NCI-H510A treated with DMSO at 0.1 percent for 48 hours (cell line): ENCODE measurements at regions not wholly inside any gene's neighbourhood (a gene's known extent, or its start where the extent isn't known, plus 50 kb on each side); places are given as distances from the start of the nearest gene placed in this dataset.
"Not testable (repeated sequence)": the region's sequence is repeated elsewhere in the genome, so short reads cannot be mapped to it uniquely, and the experiment has no call there.

ENCODE experiments used
- DNase-seq: peaks from one replicate; lab custom pipeline; 2025; lab: John Stamatoyannopoulos, UW

DNA sequence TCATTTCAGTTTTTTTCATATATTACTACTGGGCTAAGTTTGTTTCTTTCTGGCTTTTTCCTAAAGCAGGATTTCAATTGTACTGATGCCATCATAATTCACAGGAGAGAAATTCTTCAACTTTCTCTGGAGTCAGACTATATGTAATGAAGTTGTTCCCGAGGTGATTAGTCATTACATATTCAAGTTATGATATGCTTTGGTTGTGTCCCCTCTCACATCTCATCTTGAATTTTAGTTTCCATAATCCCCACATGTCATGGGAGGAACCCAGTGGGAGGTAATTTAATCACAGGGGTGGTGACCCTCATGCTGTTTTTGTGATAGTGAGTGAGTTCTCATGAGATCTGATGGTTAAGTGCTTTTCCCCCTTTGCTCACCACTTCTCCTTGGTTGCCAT lies 227.5 kb upstream of the LRIG3 start:
- no peak for DNase-seq

DNA sequence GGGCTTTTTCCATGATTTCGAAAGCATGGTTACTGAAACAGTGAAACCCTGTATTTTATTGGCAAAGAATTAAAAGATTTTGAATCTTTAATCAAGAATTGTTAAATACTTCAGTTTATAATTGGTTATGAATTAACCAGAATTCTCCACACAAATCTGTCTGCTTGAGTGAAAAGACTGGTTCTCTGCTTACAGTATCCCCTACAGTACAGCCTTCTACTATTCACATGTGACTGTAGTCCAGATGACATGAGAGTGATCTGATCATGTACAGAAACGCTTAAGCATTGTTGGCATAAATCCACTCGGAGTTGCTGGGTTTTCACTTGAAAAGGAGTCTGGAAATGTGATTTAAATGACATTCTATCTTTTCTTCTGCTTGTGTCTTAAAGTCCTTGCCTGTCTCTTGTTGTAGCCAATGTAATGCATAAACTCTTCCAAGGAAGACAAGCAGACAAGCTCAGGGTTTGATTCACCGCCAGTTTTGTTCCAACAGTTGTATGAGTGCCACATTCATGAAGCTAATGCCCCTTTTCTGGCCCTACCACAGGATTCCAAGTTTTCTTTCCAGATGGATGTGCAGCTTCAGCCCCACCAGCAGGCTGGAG lies 222.0 kb upstream of the LRIG3 start:
- no peak for DNase-seq

DNA sequence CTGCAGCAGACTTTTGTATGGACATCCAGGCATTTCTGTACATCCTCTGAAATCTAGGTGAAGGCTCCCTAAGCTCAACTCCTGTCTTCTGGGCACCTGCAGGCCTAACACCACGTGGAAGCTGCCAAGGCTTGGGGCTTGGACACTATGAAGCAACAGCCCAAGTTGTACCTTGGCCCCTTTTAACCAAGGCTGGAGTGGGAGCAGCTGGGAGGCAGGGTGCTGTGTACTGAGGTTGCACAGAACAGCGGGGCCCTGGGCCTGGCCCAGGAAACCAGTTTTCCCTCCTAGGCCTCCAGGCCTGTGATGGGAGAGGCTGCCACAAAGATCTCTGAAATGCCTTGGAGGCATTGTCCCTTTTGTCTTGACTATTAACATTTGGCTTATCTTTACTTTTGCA lies 214.4 kb upstream of the LRIG3 start:
- no peak for DNase-seq

DNA sequence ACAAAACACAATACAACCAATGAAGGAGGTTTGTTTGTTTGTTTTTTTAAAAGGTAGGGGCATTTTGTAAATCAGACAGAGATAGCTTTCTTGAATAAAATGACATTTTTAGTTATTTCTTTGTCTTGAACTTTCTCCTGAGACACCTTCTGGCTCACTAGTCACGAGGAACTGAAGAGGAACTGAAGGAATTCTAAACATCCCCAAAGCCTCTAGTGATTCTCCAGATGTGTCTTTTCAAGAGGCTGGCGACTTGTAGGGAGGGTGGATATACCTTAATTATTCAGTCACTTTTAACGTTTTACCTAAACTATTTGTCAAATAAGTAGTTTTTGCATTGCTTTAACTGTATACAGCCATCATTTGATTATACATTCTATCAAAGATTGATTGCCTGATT lies 211.2 kb upstream of the LRIG3 start:
- no peak for DNase-seq

DNA sequence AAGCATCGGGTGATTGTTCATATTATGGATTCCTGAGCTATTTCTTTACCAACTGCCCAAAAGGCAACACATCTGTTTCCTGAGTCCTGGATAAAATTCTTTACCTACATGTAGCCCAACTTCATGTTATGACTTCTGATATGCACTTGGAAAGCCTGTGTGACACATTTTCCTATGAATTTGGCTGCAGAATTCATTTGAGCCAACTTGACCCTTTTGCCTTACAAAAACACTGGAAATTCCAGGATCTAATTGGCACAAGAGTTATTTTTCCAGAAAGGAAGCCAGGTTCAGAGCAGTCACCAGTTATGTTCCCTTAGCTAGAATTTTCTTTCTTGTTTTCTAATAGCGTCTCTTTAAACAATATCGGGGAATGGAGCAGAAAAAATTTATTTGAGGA lies 202.5 kb upstream of the LRIG3 start:
- DNase-seq = no peak

DNA sequence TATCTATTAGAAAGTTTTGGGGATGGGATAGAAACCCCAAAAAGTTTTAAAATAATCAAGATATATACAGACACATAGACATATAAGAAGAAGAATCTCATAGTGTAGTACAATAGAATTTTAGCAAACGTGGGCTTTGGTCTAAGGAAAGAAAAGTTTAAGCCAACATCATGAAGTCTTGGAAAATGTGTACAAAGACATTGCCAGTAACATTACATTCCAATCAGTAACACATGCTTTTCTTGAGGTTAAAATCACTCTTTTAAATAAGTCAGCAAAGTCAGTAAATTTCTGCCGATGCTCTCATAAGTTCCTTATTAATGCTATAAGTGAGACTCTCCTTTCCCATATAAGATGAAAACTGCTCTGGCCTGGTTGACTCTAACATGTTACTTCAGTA lies 201.1 kb upstream of the LRIG3 start:
- DNase-seq = no peak

DNA sequence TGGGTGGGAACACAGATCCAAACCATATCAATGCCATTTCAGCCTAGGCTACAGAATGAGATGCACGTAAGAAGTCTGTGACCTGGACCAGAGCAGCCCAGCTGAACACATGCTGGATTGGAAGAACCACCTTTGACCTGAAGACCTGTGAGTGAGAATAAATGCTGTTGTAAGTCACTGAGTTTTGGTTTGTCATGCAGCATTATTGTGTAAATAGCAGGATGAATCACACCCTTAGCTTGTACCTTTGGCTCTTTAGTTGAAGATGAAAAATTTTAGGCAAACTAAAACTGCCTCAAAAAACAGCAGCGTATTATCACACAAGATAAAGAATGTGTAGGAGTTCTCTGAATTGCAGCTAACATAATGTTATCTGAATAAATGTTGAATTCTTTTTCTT lies 199.4 kb upstream of the LRIG3 start:
- DNase-seq = no peak

DNA sequence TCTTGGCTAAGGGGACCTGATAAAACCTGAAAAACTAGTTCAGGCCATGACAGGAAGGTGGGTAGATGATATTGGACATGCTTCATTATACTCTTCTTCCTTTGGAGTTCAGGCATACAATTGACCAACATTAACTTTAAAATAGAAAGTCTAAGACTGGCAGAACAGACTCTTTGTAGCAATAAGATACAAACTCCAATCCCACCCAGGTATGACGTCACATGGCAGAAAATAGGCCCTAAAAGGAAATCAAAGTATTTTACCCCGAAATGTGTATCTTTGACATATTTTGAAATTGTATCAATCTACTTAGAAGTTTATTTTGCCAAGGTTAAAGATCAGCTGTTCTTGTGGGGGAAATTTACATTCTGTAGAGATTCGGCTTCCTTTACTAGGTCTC lies 198.1 kb upstream of the LRIG3 start:
- DNase-seq = no peak

DNA sequence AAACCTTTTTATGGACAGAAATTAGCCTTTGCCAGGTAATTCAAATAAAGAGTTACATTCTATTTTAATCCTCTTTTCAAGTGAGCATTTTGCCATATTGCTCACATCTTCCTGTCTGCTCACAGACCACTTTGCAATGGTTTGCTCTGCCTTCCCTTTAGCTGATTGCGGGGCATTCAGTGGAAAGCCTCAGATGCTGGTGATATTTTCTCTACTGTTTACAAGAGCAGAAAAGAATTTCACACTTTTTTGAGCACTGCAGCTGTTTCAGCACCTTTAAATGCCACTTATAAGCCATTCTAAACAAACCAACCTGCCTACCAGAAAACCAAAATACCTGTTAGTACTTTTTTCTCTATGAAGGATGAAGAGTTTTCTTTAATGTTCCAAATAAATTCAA lies 195.7 kb upstream of the LRIG3 start:
- no peak for DNase-seq

DNA sequence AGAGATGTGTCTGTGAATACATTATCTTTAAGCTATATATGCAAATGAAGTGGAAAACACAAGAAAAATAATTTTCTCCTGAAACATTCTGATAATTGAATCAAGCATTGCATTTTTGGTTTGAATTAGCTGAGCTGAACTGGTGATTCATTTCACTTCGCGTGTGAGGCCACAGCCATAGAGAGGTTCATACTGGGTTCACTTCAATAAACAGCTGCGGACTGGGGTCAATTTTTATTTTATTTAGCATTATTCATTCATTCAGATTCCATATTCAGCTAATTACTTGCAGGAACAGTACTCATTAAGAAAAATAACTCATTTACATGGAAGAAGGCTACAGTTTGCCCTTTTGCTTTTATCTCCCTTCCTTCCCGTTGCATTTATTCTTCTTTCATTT lies 195.2 kb upstream of the LRIG3 start:
- no peak for DNase-seq

DNA sequence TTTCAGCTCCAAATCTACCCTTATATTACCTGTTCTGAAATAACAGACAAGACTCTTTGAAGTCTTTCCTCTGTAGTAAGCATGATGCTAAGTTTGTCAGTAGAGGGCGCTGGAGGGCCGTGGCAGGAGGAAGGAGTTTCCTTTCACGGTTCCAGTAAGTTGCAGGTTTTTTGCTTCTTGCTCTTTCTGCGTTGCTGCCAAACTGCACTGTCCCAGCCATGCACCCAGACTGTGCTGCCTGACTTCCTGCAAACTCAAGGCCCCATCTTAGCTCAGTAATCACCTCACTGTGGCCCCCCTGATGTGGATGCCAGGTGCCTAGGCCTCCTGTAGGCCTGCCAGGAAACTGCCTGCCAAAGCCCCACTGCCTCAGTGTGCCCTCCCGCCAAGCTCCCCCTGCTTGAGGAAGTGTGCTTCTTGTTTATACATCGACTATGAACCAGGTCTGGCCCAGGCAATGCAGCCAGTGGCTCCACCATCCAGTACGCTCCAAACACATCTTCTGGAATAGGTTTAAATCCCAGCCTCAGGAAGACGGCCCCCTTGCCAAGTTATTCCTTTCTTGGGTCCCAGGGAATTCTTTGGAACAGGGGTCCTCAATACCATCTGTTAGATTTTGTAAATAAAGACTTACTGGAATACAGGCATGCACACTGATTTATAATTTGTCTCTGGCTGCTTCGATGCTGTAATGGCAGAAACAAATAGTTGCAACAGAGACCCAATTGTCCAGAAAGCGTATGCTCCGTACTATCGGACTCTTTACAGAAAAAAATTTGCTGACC lies 193.7 kb upstream of the LRIG3 start:
- peak; percentile 50 for DNase-seq

DNA sequence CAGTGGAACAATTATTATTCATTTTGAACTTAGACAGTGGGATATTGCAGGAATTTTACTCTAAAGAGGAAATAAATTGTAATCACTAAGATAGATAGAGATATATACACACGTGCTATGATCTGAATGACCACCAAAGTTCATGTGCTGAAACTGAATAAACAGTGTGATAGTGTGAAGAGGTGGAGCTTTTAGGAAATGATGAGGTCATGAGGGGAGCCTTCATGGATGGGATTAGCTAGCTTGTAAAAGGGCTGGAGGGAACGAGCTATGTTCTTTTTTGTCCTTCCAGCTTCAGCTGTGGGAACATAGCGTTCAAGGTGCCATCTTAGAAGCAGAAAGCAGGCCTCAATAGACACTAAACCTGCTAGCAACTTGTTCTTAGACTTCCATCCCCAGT lies 191.5 kb upstream of the LRIG3 start:
- no peak for DNase-seq

DNA sequence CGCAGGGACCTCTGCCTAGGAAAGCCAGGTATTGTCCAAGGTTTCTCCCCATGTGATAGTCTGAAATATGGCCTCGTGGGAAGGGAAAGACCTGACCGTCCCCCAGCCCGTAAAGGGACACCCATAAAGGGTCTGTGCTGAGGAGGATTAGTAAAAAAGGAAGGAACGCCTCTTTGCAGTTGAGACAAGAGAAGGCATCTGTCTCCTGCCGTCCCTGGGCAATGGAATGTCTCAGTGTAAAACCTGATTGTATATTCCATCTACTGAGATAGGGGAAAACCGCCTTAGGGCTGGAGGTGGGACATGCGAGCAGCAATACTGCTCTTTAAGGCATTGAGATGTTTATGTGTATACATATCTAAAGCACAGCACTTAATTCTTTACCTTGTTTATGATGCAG lies 188.2 kb upstream of the LRIG3 start:
- DNase-seq = not testable (repeated sequence)

DNA sequence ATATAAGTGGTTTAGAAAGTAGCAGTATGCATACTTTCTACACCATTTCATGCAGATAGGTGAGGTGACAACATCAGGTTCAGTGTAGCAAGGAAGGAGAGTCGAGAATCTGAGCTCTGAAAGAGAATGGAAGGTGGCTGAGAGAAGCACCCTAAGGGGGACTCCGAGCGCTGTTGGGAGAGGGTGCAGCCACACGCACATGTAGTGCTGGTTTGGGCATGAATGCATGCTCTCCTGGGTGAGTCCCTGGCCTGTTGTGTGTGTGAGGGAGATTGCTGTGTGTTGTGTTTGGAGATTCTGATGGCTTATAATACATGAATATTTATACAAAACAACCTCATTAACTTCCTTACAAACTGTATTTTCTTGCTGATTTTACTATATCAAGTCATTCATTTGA lies 180.3 kb upstream of the LRIG3 start:
- DNase-seq = no peak

DNA sequence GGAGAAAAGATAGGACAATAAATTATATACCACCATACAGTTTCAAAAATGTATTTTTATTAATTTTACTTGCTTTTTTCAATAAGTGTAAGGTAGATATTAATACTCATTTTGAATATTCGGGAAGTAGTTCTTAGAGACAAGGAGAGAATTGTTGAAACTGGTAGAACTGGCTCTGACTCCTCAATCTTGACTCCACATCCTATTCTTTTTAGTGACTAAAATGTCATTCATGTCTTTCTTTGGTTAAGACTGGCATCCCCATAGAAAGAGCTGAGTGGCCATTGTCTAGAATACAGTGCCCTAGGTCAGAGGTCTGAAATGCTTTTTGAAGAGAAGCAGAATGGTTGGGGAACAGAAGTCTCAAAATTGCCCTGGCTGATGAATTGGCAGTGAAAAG lies 177.6 kb upstream of the LRIG3 start:
- DNase-seq = no peak

DNA sequence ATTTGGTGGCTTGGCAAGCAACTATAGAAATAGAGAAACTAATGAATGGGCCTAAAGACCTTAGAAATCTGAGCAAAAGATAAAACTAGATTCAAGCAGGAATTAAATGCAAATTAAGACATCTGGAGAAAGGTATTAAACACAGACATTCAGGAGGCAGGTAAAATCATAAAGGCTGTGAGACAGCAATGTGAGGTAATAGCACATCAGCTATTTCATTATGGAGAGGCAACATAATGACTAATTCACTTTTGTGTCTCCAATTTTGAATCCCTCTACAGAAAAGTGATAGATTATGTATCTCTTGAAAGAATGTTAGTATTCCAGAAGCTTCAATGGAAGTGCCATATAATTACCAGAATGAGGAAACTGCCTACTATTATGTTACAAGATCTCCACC lies 175.9 kb upstream of the LRIG3 start:
- DNase-seq = no peak

DNA sequence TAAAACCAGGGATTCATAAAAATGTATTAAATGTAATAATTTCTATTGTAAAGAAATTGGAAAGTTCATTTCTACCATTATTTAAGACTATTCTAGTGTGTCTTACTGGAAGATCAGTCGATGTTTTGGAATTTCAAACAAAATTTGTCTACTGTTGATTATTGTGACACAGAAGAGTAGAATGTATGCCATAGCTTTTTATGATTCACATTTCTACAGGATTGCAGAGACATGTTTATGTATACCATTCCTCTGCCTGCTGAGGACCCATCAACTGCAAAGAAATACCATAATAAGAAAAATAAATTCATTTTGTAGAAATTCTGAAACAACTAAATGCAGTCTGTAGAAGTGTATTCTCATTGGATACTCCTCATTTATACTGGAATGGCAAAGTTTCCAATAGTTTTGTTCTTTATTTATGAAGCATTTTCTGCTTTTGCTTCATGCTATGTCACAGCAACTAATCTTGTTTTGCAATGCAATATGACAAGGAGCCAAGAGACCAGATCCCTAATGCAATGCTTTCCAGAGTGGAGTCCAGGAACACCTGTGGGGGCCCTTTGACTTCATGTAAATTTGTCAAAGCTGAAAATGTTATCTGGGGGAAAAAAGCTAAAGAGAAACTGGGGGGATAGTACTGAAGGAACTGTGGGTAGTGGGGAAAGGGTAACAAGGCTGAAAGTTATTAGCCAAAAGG lies 172.9 kb upstream of the LRIG3 start:
- DNase-seq = no peak

DNA sequence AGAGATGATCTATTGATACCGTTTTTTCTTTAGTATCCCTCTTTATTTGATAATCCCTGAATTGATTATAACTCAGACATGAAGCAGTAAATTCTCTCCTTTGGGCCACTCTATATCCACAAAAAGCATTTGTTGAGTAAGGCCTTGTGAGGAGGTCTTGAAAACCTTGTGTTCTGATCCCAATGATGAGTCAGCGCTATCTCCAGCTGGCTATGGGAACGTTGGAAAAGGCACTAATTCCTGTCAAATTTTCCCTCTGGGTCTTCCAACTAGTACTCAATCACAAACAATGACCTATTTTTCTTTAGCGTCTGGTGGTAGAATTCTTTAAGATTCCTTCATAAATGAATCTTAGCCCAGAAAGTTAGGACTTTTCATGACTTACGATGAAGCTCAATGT lies 168.4 kb upstream of the LRIG3 start:
- no peak for DNase-seq

DNA sequence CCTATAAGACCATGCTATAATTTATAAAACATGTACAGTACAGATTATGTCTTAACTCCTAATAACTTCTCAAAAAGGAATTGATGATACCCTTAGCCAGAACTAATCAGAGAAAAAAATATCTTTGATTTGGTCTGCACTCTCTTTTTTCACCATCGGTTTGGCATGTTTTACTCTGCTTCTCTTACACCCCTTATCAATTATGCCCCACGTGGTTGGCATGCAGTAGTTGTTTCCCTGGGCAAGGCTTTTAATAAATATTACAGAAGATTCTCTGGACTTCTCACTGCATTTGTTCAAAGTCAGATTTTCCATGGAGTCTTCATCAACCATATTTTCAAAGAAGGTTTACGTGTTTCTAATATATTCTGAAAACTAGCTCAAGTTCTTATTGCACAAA lies 167.4 kb upstream of the LRIG3 start:
- DNase-seq = no peak

DNA sequence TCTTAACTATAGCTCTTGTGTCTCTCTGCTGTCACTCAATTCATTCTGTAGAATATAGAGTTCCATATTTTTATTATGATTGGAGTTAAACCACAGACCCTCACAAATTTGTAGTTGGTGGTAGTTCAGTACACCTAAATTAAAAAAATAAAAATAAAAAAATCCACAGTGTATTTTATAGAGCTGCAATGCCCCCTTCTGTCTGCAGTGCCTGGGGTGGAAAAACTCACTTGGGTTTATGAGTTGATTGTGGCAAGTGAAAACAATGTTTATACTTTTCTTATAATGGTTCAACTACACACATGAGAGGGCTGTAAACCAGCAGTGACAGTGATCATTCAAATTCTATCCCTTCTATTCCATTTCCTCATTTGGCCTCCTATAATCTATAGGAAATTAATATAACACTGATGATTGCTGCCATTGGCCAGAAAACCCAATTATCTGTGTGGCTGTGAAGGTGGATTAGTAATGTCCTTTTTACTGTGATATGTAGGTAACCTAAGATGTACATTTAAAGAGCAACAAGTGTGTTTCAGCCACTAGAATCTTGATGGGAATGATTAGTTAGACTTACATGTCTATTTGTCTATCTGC lies 166.9 kb upstream of the LRIG3 start:
- DNase-seq = no peak

DNA sequence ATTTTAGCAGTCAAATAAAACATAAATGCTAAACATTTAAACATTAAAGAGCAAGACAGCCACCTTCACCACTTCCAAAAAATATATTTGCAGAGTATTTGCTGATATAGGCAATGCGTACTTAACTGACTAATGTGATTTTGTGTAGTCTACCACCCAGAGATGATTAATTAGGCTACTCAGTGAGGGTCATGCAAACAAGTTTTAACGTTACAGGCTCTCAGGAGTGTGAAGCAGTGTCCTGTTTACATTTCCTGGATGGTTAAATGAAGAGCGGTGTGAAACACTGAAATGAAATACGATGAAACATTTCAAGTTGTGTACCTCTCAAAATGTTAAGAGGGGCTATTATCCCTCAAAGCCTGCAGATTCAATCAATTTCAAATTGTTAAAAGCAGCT lies 165.8 kb upstream of the LRIG3 start:
- peak; percentile 88 for DNase-seq

DNA sequence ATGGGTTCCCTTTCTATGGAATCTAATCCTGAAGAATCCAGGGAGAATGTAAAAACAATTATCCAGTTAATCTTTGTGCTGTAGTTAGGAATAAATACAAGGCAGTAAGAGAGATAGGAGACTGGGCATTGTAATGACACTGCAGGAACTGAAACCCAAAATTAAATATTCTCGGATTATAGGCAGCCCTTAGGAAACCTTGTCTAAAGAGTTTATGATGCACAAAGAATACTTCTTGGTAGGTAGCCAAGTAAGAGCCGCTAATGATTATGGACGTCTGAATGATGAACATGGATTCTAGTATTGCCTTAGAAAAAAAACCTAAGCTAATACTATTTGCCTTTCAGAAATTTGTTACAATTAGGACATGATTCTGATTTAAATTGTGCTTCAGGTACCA lies 165.4 kb upstream of the LRIG3 start:
- DNase-seq = peak; percentile 80
